ENCODE measurements at regions not wholly inside any gene's neighbourhood (a gene's known extent, or its start where the extent isn't known, plus 50 kb on each side); places are given as distances from the start of the nearest gene placed in this dataset.
"Not testable (repeated sequence)": the region's sequence is repeated elsewhere in the genome, so short reads cannot be mapped to it uniquely, and the experiment has no call there.

DNA sequence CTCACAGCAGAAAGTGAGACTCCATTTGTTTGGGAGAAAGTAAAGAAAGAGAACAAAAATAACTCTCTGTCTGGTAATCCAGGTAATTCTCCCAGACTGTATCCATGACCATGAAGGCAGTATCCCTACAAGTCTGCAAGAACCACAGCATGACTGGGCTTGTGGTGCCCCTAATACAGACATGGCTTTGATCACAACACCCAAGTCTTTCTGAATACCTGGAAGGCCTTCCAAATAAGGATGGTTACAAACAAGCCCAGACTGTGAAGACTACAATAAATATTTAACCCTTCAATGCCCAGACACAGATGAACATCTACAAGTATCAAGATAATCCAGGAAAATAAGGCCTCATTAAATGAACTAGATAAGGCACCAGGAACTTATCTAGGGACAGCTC, 481.1 kb upstream of the RORB start:
- no peak overlapping the region for H3K4me3 ChIP-seq (ENCODE audit: low read depth, low read length)
- DNase-seq (ENCODE audit: low read depth) = no peak

DNA sequence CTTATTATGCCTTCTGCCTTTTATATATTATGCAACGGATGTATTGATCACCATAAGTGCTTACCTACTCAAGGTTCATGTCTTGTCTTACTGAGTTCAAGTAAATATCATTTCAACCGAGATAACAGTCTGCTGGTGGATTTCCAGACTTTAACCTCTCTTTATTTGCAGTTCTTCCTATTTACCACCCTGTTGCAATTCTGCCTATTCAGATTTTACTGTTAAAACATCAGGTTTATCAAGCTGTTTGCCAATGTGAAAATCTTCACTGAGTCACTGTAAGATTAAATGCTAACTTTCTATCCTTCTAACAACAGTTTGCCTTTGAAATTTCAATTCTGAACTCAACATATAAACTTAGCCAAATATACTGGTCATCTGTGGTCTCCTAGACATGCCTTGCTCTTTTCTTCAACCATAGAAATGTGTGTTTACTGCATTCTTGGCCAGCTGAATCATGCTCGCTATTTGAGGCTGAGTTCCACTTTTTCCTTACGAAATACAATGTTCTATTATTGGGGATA, 471.7 kb upstream of the RORB start:
- no peak overlapping the region for H3K4me3 ChIP-seq (ENCODE audit: low read depth, low read length)
- no peak for DNase-seq (ENCODE audit: low read depth)

DNA sequence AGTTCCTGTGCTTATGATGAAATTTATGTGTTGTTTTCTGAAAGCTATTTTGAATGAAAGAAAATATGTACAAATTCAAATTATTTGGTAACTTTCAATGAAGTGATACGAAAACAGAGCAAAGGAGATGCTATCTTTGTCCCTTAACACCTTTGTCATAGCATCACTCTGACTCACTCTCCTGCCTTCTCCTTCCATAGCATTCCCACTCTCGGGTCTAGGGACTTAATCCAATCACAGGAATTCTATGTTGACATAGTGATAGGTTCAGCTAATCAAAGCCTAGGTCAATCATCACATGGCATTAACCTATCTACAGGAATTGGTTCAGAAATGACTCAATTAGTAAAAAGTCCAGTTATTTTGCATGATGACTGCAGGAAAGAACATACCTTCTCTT, 464.7 kb upstream of the RORB start:
- no peak overlapping the region for H3K4me3 ChIP-seq (ENCODE audit: low read depth, low read length)
- no peak for DNase-seq (ENCODE audit: low read depth)

DNA sequence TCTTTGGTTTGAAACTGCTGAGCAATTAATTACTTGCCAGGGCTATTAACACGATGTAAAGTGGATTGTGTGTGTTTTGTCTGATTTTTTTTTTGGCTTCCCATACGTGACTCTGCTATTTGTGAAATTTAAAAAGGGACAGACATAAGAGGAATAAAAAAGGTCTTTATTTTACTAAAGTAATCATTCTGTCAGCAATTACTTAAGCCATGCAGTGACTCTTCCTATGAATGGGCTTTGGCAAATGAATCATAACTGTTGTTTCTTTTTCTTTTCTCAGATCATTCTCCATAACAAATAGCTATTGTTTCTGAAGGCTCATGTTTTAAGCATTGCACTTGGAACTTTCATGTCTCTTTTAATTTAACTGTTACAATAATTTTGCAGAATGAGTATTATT, 461.3 kb upstream of the RORB start:
- no peak for DNase-seq (ENCODE audit: low read depth)
- H3K4me3 ChIP-seq (ENCODE audit: low read depth, low read length) = no peak overlapping the region

DNA sequence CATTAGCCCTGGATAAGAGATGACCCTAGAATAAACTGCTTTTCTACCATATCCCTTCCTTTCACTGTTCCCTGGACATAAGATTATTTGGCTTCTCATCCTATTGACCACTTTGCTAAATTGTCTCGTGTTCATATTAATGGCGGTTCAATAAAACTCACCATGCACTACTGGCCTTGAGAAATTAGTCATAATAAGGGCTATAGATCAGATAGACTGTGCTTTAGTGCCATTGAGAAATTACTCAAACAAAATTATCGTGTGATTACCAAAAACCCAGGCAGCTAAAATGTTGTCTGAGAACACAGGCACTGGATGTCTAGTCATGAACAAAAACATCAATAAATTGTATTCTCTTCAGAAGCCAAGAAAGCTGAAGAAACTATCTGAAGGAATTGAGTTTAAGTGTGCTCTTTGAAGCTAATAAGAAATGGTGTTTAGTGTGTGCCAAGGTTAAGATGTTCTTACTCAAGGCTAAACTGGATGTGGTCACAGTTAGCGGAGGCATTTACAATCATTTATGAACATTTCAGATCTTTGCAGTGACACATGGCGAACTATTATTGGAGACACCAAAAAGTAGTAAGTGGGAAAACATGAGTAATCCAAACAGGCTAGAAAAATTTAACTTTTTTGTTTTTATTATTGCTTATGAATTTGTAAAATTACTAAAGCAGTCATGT, 460.4 kb upstream of the RORB start:
- H3K4me3 ChIP-seq (ENCODE audit: low read depth, low read length) = no peak overlapping the region
- no peak for DNase-seq (ENCODE audit: low read depth)

DNA sequence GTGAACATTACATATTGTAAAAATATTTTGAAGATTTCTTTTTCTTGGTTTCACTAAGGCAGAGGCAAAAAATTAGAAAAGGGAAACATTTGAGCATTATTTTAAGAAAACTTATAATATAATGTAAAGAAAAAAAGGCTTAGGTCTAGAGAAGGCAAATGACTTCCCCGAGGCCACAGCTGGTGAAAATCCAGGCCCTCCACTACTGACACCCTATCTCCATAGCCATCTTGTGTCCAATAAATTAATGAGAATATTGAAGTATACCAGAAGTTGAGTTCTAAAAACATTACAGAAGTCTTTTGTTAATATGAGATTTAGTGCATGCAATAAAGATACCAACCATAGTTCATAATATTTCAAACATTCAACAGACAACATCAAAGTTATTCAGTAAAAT, 459.9 kb upstream of the RORB start:
- no peak for DNase-seq (ENCODE audit: low read depth)
- no peak overlapping the region for H3K4me3 ChIP-seq (ENCODE audit: low read depth, low read length)

DNA sequence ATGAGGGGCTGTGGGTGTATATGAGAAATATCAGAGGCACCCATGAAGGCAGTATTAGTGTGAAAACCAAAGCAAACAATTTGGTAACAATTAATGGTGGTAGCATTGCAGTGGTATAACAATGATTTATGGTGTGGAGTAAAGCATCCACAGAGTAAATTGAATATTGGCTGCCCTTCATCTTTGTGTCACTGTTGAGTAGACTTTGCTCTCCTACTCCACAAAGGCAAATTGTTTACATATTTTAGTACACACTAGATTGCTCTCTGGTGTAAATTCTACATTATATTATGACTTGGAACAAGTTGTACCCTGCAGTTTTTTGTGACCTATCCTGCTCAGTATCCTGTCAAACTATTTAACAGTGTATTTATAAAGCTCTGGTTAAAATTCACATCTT, 455.5 kb upstream of the RORB start:
- no peak overlapping the region for H3K4me3 ChIP-seq (ENCODE audit: low read depth, low read length)
- no peak for DNase-seq (ENCODE audit: low read depth)

DNA sequence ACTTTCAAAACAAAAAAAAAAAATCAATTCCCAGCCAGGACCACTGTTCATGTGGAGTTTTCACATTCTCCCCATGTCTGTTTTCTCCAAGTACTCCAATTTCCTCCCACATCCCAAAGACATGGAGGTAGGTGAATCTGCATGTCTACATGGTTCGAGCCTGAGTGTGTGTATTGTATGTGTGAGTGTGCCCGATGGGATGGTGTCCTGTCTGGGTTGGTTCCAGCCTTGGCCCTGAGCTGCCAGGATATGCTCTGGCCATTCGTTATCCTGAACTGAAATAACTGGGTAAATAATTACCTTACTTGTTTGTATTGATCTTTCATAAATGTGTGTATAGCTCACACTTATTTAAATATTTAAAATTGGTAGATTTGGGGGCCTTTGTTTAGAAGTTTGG, 452.3 kb upstream of the RORB start:
- no peak for DNase-seq (ENCODE audit: low read depth)
- H3K4me3 ChIP-seq (ENCODE audit: low read depth, low read length) = no peak overlapping the region

DNA sequence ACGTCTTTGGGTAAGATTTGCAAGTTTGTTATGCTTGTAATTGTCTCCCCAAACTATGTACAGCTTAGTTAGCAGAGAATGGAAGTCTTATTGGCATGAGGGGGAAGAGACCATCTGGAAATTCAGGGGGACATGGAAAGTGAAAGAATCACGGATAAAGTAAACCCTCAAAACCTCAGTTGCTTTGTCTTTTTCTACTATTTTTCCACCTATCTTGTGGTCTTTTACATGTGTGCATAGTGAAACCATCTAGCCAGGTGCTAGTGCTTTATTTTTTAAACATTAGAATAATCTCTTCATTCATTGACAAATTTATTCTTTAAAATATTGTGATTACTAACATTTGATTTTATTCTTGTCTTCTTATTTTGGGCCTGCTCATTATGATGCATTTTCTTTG, 441.1 kb upstream of the RORB start:
- no peak overlapping the region for H3K4me3 ChIP-seq (ENCODE audit: low read depth, low read length)
- DNase-seq (ENCODE audit: low read depth) = no peak

DNA sequence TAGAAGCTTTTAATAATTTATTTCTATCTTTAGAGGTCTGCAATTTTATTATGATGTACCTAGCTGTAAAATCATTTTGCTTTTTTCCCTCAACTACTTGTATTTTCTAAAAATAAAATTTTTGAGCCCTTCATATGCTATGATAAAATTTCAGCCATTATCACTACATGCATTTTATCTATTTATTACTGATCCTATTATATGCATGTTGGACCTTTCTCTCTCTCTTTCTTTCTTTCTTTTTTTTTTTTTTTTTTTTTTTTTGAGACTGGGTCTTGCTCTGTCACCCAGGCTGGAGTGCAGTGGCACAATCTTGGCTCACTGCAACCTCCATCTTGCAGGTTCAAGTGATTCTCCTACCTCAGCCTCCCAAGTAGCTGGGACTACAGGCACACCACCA, 440.1 kb upstream of the RORB start:
- DNase-seq (ENCODE audit: low read depth); H3K4me3 ChIP-seq (ENCODE audit: low read depth, low read length): not testable (repeated sequence)

DNA sequence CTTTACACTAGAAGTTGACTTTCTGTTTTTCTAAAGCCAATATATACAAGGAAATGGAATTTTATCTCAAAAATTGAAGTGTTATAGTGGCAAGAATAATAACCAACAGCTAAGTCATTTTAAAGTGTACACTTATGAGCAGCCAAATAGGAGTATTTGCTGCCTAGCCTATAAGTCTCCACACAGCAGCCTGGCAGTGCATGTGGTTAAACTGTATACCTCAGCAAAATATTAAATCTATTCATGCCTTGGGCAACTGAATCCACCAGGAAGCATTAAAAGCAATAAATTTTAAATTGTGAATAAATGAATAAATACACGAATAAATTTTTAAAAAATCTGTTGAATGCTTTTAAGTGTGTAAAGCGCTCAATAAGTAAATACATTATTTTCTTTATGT, 432.4 kb upstream of the RORB start:
- DNase-seq (ENCODE audit: low read depth) = no peak
- no peak overlapping the region for H3K4me3 ChIP-seq (ENCODE audit: low read depth, low read length)

DNA sequence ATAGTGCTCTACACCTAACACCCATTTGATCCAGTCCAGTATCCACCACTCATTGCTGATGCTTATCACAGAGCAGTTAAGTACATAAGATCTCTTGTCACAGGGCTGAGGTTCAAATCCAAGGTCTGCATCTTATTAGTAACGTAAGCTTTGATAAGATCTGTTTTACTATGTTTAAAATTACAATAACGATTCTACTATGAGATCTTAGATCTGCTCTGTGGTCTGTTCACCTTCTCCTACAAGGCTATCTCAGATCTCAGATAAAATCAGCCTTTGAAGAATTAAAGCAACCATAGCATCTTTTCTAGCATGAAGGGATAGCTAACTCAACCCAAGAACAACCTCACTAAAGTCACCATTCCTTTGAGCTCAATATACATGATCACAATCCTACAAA, 431.0 kb upstream of the RORB start:
- no peak for DNase-seq (ENCODE audit: low read depth)
- H3K4me3 ChIP-seq (ENCODE audit: low read depth, low read length) = no peak overlapping the region

DNA sequence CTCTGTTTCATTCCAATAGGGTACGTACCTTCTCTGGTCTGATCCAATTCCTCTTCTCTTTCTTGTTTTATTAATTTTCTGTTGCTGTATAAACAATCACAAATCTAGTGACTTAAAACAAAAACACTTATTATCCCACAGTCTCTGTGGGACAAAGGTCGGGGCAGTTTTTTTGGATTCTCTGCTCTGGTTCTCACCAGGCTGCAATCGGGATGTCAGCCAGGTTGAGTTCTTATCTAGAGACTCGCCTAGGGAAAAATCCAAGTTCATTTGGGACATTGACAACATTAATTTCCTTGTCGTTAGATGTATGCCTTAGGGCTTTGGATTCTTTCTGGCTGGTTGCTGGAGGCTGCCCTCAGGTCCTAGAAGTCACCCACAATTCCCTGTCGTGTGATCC, 430.5 kb upstream of the RORB start:
- no peak overlapping the region for H3K4me3 ChIP-seq (ENCODE audit: low read depth, low read length)
- no peak for DNase-seq (ENCODE audit: low read depth)

DNA sequence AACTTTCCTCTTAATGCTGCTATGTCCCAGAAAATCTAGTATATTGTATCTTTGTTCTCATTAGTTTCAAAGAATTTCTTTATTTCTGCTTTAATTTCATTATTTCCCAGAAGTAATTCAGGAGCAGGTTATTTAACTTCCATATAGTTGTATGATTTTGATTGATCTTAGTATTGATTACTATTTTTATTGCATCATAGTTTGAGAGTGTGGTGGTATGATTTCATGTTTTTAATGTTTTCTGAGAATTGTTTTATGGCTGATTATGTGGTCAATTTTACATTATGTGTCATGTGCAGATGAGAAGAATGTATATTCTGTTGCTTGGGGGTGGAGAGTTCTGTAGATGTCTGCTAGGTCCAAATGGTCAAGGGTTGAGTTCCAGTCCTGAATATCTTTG, 425.6 kb upstream of the RORB start:
- no peak for DNase-seq (ENCODE audit: low read depth)
- no peak overlapping the region for H3K4me3 ChIP-seq (ENCODE audit: low read depth, low read length)

DNA sequence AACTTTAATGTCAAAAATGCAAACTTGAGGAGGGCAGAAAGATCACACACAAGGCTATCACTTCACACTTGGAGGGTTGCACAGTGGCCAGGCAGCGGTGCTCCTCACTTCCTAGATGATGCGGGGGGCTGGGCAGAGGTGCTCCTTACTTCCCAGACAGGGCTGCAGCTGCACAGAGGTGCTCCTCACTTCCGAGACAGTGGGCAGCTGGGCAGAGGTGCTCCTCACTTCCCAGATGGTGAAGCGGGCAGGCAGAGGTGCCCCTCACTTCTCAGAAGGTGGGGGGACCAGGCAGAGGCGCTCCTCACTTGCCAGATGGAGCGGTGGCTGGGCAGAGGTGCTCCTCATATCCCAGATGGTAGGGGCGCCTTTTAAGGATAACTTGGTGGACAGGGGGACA, 423.2 kb upstream of the RORB start:
- H3K4me3 ChIP-seq (ENCODE audit: low read depth, low read length) = no peak overlapping the region
- no peak for DNase-seq (ENCODE audit: low read depth)

DNA sequence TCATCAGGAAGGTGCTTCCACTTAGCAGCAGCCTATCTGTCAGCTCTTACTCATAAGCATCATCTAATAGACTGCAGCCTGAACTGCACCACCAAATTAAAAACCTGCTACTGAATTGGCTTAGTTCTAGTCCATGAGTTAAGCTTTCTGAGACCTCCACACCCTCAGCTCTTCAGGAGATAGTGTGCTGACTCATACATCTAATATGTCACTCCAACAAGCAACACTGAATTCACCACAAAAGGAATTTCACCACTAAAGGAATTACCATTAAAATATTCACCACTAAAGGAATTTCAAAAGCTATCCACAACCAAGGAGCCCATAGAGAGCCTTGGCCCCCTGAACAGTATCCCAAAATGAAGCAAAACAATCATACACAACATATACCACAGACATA, 418.5 kb upstream of the RORB start:
- no peak overlapping the region for H3K4me3 ChIP-seq (ENCODE audit: low read depth, low read length)
- no peak for DNase-seq (ENCODE audit: low read depth)

DNA sequence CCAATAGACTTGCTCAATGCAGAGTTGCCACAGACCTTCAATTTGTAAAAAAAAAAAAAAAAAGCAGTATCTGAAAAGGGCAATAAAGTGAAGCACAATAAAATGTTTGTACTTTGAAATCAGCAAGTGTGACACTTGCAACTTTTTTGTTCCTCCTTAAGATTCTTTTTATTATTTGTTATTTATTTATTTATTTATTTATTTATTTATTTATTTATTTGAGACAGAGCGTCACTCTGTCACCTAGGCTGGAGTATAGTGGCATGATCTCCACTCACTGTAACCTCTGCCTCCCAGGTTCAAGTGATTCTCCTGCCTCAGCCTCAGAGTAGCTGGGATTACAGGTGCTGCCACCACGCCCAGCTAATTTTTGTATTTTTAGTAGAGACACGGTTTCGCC, 416.5 kb upstream of the RORB start:
- H3K4me3 ChIP-seq (ENCODE audit: low read depth, low read length); DNase-seq (ENCODE audit: low read depth): not testable (repeated sequence)

DNA sequence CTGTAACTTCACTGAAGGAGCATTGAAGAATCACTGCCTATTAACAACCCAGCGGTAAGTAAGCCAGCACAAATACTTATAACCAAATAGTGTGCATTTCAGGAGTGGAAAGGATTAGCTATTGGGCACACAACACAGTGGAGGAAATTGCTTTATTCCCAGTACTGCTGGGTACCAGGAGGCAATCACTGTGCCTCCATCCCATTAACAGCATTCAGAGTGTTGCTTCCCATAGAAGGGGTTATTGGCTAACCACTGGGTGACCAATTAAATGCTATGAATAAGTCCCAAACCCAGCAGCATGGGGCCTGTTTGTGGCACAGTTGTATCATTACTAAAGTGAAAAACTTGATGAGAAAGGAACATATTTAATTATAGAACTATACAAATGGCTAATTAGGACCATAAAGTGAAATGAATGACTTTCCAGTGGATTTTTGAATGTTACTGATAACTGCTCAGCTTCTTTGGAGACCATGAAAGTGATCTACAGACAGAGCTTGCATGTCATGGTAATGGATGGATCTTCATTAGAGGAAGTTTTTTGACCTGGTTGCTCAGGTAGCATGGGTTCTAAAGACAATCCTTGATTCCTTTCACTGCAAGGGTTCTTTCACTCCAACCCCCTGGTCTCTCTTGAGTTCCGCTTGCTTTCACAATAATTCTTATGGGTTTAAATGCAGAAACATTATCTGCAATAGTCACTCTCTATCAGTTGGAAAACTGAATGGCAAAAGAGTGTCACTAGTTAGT, 413.3 kb upstream of the RORB start:
- no peak overlapping the region for H3K4me3 ChIP-seq (ENCODE audit: low read depth, low read length)

DNA sequence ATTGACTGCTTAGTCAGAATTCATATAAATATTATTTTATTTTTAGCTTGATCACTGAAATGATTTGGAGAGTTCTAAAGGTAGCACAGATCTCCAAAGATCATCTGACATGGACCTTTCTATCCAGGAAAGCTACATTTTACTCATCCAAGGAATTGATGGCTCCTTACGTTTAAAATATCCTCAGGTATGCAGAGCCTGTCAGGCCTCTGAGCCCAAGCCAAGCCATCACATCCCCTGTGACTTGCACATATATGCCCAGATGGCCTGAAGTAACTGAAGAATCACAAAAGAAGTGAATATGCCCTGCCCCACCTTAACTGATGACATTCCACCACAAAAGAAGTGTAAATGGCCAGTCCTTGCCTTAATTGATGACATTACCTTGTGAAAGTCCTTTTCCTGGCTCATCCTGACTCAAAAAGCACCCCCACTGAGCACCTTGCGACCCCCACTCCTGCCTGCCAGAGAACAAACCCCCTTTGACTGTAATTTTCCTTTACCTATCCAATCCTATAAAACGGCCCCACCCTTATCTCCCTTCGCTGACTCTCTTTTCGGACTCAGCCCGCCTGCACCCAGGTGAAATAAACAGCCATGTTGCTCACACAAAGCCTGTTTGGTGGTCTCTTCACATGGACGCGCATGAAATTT, 411.6 kb upstream of the RORB start:
- DNase-seq (ENCODE audit: low read depth); H3K4me3 ChIP-seq (ENCODE audit: low read depth, low read length): not testable (repeated sequence)

More for the DNA sequence above, 413.3 kb upstream of the RORB start:
- DNase-seq (ENCODE audit: low read depth) = no peak

DNA sequence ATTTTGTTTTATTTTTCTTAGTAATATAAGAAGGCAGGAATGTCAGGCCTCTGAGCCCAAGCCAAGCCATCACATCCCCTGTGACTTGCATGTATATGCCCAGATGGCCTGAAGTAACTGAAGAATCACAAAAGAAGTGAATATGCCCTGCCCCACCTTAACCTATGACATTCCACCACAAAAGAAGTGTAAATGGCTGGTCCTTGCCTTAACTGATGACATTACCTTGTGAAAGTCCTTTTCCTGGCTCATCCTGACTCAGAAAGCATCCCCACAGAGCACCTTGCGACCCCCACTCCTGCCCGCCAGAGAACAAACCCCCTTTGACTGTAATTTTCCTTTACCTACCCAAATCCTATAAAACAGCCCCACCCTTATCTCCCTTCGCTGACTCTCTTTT, 406.2 kb upstream of the RORB start:
- DNase-seq (ENCODE audit: low read depth); H3K4me3 ChIP-seq (ENCODE audit: low read depth, low read length): not testable (repeated sequence)

DNA sequence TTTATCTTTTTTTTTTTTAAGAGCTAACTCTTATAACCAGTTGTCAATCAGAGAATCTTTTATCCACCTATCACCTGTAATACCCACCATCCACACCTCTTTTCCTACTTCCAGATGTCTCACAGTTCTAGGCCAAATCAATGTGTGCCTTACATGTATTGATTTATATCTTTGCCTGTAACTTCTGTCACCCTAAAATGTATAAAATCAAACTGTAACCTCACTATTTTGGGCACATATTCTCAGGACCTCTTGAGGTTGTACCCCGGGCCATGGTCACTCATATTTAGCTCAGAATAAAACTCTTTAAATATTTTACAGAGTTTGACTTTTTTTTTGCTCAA, 404.7 kb upstream of the RORB start:
- no peak overlapping the region for H3K4me3 ChIP-seq (ENCODE audit: low read depth, low read length)
- no peak for DNase-seq (ENCODE audit: low read depth)
